Esophagus squamous epithelium (tissue), 5 donors: ENCODE measurements at regions not wholly inside any gene's neighbourhood (a gene's known extent, or its start where the extent isn't known, plus 50 kb on each side); places are given as distances from the start of the nearest gene placed in this dataset.

Experiments used
- DNase-seq: peaks from one replicate; lab custom pipeline; 2025; lab: John Stamatoyannopoulos, UW
- H3K27ac ChIP-seq, 4 donors: fragments of 200-600 bp; sonication (generic); one replicate each; pipeline ENCODE4 v1.5.1; 2016 to 2019; ENCODE audit warnings: mild to moderate bottlenecking in 1 of 4
- H3K27me3 ChIP-seq, 4 donors: fragments of 200-600 bp; sonication (generic); 1 replicate in 3 of 4; 2 replicates in 1 of 4; pipeline versions ENCODE4 v1.5.1 to v1.6.0; 2017 to 2021; ENCODE audit warnings: antibody characterized with exemption in 1 of 4
- H3K36me3 ChIP-seq, 3 donors: fragments of 200-600 bp; sonication (generic); one replicate each; pipeline ENCODE4 v1.5.1; 2016 to 2019
- H3K4me1 ChIP-seq, 3 donors: fragments of 200-600 bp; sonication (generic); one replicate each; pipeline ENCODE4 v1.5.1; 2017 to 2019
- H3K4me3 ChIP-seq, 4 donors: fragments of 200-600 bp; sonication (generic); 1 replicate in 3 of 4; 2 replicates in 1 of 4; pipeline ENCODE4 v1.5.1; 2016 to 2019; ENCODE audit warnings: mild to moderate bottlenecking in 2 of 4, moderate library complexity in 1 of 4
- H3K9me3 ChIP-seq, 3 donors: fragments of 200-600 bp; sonication (generic); one replicate each; pipeline ENCODE4 v1.5.1; 2016 to 2019
- CTCF ChIP-seq, 6 experiments: fragments of 450-650 bp in 4 of 6; fragments of 200-600 bp in 2 of 6; sonication (generic) in 2 of 6; IDR thresholded peaks; one replicate each; pipeline ENCODE4 v1.5.1; 2016 to 2019; ENCODE audit warnings: antibody characterized with exemption in 6 of 6, mild to moderate bottlenecking in 4 of 6, moderate library complexity in 4 of 6
- POLR2A ChIP-seq, 4 donors: fragments of 450-650 bp; IDR thresholded peaks; one replicate each; pipeline ENCODE4 v1.6.1; 2017; ENCODE audit warnings: antibody characterized with exemption in 4 of 4, mild to moderate bottlenecking in 4 of 4, moderate library complexity in 3 of 4
- WGBS, 2 donors: methylation state at CpG; one replicate each; pipeline ENCODE4 v1.1.5; 2018; 5-methylcytosine and 5-hydroxymethylcytosine counted together
- intact Hi-C: fragments of 100-400 bp; cut with DNase I; formaldehyde crosslinking; loops from one replicate; pipeline ENCODE4 v1.15.0; 2022
- small RNA-seq, 4 donors: library from RNA; depleted of rRNA; stranded (forward); fragments of <200 nt; gene quantifications; one replicate each; pipeline ENCODE3, GENCODE V24; 2016
- donor health status: DM: yes; HTN: yes; CAD: no.

- Histone ChIP-seq H3K9me3 (peaks cover 0 to 7% (median 0%) of the 10 kb centered on the region in 3 donors), H3K27me3 (no peaks in the 10 kb centered on the region), H3K4me1 (no peaks in the 10 kb centered on the region), H3K4me3 (no peak overlapping the region), H3K27ac (no peak overlapping the region), H3K36me3 (no peaks in the 10 kb centered on the region)
- TF ChIP-seq CTCF (IDR thresholded peaks at IDR 0.05) (no peak), POLR2A (IDR thresholded peaks at IDR 0.05) (no peak)
- DNase-seq = no peak
- 26 to 50% methylated on average over 1 of the region's 1 CpG for WGBS, 2 donors
- intact Hi-C loops = no loop called here
Observed at GRCh38 chr5:33381243-33381642, 59.5 kb upstream of the TARS1 start.

Small RNA genes in the stretch of these regions (small RNA-seq; reads per million reads assigned to genes)
- gene AC010343.2 = 0 reads per million in 4 donors
- 0 reads per million in 4 donors for gene AC025459.1
